HG03460 (cell line): ENCODE measurements at regions not wholly inside any gene's neighbourhood (a gene's known extent, or its start where the extent isn't known, plus 50 kb on each side); places are given as distances from the start of the nearest gene placed in this dataset.

Source experiments
- ATAC-seq: cut with Tn5 transposase; IDR thresholded peaks from one replicate; pipeline ENCODE4 v1.9.1; 2021; ENCODE audit not compliant: unreplicated experiment

- ATAC-seq: no peak
These were observed 255.5 kb upstream of the TGFBR2 start for GRCh38 chr3:30350901-30351300.

GRCh38 chr3:30352410-30353318 is 253.7 kb upstream of the TGFBR2 start:
- no peak for ATAC-seq

- peak; percentile 100 for ATAC-seq
These were observed 252.5 kb upstream of the TGFBR2 start for GRCh38 chr3:30353711-30354467.

- ATAC-seq: no peak
These were observed 251.9 kb upstream of the TGFBR2 start for GRCh38 chr3:30354513-30354912.

DNA sequence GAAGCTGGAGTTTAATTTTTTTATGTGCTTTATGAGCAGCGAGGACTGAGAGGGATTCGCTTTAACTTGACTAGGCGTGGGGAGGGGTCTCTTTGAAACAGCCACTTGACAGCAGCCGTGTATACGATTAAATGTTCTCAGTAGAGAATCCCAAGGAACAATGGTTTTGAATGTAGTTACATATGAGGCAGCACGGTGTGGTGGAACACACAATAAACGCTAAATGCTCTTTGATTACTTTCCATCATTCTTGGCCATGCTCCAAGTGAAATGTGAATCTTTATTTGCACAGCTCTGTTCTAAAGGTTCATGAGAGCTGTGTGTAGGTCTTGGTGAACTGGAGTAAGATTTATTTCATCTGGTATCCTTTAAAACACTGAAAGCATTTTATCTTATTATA is 251.4 kb upstream of the TGFBR2 start:
- ATAC-seq: no peak

- ATAC-seq: no peak
These were observed 250.8 kb upstream of the TGFBR2 start for GRCh38 chr3:30355622-30356021.

GRCh38 chr3:30356866-30357753 is 249.3 kb upstream of the TGFBR2 start:
- no peak for ATAC-seq

DNA sequence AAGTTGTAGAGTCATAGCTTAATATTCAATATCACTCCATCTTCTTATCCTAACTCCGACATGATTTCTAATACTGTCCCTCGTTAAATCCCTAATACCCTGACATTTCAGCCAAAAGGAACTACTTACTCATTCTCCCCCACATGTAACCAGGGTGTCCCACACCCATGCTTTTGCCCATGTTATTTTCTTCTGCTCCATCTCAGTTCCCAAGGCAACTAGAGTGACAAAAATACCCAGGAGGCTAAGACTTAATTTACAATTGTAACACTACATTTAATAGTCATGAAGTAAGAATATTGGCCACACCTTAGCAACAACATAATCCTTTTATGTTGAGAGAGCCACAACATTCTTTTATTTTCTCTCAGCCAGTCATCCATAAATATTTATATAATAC is 248.5 kb upstream of the TGFBR2 start:
- no peak for ATAC-seq

DNA sequence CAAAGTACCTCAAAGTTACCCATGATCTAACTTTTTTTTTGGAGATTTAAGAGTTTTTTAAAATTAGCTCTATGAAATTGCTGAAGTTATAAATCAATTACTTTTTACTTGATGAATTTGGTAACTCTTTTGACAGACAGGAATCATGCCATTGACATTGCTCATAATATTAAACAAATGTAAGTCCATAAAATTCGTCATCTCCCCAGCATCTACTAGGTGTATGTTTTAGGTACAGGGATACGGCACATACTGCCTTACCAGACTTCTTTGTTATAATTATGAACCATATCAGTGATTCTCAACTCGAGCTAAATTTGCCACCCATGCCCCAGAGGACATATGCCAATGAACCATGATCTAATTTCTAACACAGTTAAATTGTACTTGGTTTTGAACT is 247.5 kb upstream of the TGFBR2 start:
- ATAC-seq: no peak

DNA sequence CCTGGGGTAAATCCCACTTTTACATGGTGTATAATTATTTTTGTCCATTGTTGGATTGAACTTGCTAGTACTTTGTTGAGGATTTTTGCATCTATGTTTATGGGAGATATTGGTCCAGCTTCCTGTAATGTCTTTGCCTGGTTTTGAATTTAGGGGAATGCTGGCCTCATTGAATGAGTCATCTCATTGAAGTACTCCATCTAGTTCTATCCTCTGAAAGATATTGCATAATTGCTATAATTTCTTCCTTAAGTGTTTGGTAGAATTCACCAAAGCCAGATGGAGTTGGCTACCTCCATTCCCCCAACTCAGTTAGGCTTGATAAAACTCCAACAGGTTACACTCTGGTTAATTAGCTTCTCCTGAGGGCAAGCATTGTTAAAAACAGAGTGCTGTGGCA is 237.4 kb upstream of the TGFBR2 start:
- no peak for ATAC-seq

DNA sequence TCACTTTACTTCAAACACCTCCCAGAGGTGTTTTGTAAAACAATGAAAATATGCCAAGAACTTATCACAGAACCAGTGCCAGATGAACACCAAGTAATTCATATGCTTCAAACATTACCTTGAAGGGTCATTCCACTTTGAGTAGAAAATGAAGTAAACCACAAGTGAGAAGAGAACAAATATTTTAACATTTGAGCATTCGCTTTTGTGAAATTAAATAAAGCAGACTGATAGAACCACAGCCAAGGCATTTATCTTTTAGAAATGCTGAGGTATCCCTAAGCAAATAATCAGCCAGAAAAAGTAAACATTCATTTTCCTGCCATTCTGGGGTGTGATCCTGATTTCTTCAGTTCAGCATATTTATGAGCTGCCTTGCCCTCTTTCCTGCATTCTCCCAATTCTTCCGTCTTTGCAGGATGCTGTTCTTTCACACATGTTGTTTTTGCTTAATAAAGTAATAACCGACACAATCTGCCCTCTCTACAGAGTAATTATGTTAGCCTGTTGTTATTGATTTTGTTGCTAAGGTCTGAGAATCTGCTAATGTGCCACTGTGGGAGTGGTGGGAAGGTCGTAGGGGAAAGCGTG is 235.6 kb upstream of the TGFBR2 start:
- ATAC-seq: no peak

GRCh38 chr3:30372837-30373236 is 233.6 kb upstream of the TGFBR2 start:
- ATAC-seq: no peak

DNA sequence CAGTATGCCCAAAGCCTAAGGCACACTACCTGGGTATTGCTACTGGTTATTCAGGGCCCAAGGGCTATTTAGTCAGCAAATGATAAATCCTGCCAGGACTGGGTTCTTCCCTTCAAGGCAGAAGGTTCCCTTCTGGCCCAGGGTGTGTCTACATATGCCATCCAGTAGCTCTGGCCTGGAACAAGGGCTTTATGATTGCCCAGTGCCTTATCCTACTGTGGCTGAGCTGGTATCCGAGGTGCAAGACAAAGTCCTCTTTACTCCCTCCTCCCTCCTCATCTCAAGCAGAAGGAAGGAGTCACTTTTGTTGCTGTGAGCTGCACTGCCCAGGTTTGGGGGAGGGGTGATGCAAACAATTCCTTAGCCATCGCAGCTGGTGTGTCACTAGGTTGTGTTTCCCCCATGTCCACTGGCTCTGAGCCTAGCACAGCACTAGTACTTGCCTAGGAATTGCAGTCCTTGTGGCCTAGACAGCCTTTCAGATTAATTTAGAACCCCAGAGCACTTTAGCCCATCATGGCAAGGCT is 221.8 kb upstream of the TGFBR2 start:
- no peak for ATAC-seq

DNA sequence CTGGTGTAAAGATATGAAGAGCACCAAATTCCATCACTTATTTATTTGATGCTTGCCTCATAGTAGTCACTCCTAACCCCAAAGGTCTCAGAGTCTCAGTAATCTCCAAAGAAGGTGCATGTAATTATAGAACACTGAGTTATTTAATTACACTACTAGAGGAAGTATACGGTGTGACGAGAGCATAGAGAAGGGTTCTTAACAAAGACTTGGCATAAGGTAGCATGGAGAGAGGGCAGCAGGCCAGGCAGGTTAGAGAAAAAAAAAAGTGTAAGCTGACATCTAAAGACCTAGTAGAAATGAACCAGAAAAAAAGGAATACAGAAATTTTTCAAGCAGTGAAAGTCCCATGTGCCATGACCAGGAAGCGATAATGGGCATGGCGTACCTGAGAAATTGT is 213.3 kb upstream of the TGFBR2 start:
- no peak for ATAC-seq

GRCh38 chr3:30397030-30397429 is 209.4 kb upstream of the TGFBR2 start:
- no peak for ATAC-seq

DNA sequence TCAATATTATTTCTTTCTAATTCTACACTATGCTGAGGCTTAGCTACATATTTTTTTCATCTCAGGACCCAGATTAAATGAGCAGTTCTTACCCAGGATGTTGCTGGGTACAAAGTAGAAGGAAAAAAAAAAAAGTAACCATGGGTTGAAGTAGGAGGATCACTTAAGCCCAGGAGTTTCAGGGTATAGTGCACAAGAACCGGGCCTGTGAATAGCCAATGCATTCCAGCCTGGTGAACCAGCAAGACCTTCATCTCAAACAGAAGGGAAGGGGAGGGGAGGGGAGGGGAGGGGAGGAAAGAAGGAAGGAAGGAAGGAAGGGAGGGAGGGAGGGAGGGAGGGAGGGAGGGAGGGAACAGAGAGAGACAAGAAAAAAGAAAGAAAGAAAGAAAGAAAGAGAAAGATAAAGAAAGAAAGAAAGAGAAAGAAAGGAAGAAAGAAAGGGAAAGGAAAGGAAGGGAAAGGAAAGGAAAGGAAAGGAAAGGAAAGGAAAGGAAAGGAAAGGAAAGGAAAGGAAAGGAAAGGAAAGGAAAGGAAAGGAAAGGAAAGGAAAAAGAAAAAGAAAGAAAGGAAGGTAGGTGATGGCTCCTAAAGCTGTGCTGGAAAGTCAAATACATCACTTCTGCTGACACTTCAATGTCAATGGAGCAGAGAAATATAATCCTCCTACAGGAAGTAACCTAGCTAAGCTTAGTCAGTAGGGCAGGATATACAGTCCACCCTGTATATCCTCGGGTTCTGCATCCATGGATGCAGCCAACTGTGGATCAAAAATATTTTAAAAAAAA is 206.8 kb upstream of the TGFBR2 start:
- no peak for ATAC-seq

DNA sequence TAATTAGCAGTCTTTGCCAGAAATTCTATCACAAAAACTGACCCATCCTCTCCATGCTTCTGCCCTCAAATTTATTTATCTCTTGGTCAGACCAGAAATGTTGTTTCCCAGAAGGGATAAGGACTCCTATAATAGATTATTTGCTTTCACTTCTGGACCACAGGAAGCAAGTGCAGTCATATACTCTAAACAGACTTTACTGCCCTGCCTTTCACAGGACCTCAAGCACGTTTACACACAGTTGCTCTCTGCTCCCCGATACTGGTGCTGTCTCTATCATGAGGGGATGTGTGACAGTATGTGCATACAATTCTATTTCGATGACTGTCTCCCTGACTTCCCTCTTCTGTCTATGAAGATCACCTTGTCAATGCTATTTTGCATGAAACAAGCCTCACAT is 205.5 kb upstream of the TGFBR2 start:
- ATAC-seq: no peak

GRCh38 chr3:30401971-30402370 is 204.4 kb upstream of the TGFBR2 start:
- no peak for ATAC-seq

- no peak for ATAC-seq
These were observed 198.8 kb upstream of the TGFBR2 start for GRCh38 chr3:30407651-30408050.

DNA sequence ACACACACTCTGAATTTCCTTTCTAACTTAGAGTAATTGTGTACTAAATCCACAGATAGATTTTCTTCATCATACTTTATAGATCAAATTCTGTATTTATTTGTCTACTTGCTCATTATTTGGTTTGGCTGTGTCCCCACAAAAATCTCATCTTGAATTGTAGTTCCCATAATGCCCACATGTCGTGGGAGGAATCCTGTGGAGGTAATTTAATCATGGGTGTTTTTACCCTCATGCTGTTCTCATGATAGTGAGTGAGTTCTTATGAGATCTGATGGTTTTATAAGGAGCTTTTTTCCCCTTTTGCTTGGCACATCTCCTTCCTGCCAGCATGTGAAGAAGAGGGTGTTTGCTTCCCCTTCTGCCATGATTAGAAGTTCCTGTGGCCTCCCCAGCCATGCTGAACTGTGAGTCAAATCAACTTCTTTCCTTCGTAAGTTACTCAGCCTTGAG is 198.3 kb upstream of the TGFBR2 start:
- ATAC-seq: no peak
